ENCODE measurements at regions not wholly inside any gene's neighbourhood (a gene's known extent, or its start where the extent isn't known, plus 50 kb on each side); places are given as distances from the start of the nearest gene placed in this dataset.

- in situ Hi-C loops (cut with MboI; ENCODE audit: low pct_unique_long_range_greater_than_20kb, low sequenced_read_pairs): no loop called here
- no peak for DNase-seq
Measured at GRCh38 chr2:57943315-57943714, 103.3 kb upstream of the VRK2 start.

- no peak for DNase-seq
- in situ Hi-C loops (cut with MboI; ENCODE audit: low pct_unique_long_range_greater_than_20kb, low sequenced_read_pairs): no loop called here
Measured at GRCh38 chr2:57947398-57947797, 99.2 kb upstream of the VRK2 start.

GRCh38 chr2:57954020-57954419 lies 92.6 kb upstream of the VRK2 start:
- DNase-seq: no peak
- in situ Hi-C loops (cut with MboI; ENCODE audit: low pct_unique_long_range_greater_than_20kb, low sequenced_read_pairs): no loop called here

- in situ Hi-C loops (cut with MboI; ENCODE audit: low pct_unique_long_range_greater_than_20kb, low sequenced_read_pairs): no loop called here
- no peak for DNase-seq
Measured at GRCh38 chr2:57957238-57957637, 89.4 kb upstream of the VRK2 start.

- in situ Hi-C loops (cut with MboI; ENCODE audit: low pct_unique_long_range_greater_than_20kb, low sequenced_read_pairs): no loop called here
- DNase-seq: no peak
Measured at GRCh38 chr2:57959390-57959789, 87.2 kb upstream of the VRK2 start.

GRCh38 chr2:57962861-57963260 lies 83.7 kb upstream of the VRK2 start:
- DNase-seq: peak; percentile 48
- in situ Hi-C loops (cut with MboI; ENCODE audit: low pct_unique_long_range_greater_than_20kb, low sequenced_read_pairs): no loop called here

GRCh38 chr2:57965219-57965618 lies 81.4 kb upstream of the VRK2 start:
- in situ Hi-C loops (cut with MboI; ENCODE audit: low pct_unique_long_range_greater_than_20kb, low sequenced_read_pairs): no loop called here
- DNase-seq: no peak

- DNase-seq: no peak
- in situ Hi-C loops (cut with MboI; ENCODE audit: low pct_unique_long_range_greater_than_20kb, low sequenced_read_pairs): no loop called here
Measured at GRCh38 chr2:57965961-57966360, 80.6 kb upstream of the VRK2 start.

- in situ Hi-C loops (cut with MboI; ENCODE audit: low pct_unique_long_range_greater_than_20kb, low sequenced_read_pairs): no loop called here
- DNase-seq: no peak
Measured at GRCh38 chr2:57973621-57974186, 72.9 kb upstream of the VRK2 start.

GRCh38 chr2:57979158-57979557 lies 67.4 kb upstream of the VRK2 start:
- DNase-seq: no peak
- in situ Hi-C loops (cut with MboI; ENCODE audit: low pct_unique_long_range_greater_than_20kb, low sequenced_read_pairs): no loop called here

GRCh38 chr2:57981083-57981768 lies 65.4 kb upstream of the VRK2 start:
- DNase-seq: no peak
- in situ Hi-C loops (cut with MboI; ENCODE audit: low pct_unique_long_range_greater_than_20kb, low sequenced_read_pairs): no loop called here

GRCh38 chr2:57987835-57988573 lies 58.6 kb upstream of the VRK2 start:
- DNase-seq: no peak
- in situ Hi-C loops (cut with MboI; ENCODE audit: low pct_unique_long_range_greater_than_20kb, low sequenced_read_pairs): no loop called here

- no peak for DNase-seq
- in situ Hi-C loops (cut with MboI; ENCODE audit: low pct_unique_long_range_greater_than_20kb, low sequenced_read_pairs): no loop called here
Measured at GRCh38 chr2:57990118-57990725, 56.4 kb upstream of the VRK2 start.
